Retina (tissue), 1 donor: ENCODE measurements at regions not wholly inside any gene's neighbourhood (a gene's known extent, or its start where the extent isn't known, plus 50 kb on each side); places are given as distances from the start of the nearest gene placed in this dataset.

Experiments used
- DNase-seq: peaks from one replicate; pipeline ENCODE4 v3.0.0-alpha.2; 2016

DNA sequence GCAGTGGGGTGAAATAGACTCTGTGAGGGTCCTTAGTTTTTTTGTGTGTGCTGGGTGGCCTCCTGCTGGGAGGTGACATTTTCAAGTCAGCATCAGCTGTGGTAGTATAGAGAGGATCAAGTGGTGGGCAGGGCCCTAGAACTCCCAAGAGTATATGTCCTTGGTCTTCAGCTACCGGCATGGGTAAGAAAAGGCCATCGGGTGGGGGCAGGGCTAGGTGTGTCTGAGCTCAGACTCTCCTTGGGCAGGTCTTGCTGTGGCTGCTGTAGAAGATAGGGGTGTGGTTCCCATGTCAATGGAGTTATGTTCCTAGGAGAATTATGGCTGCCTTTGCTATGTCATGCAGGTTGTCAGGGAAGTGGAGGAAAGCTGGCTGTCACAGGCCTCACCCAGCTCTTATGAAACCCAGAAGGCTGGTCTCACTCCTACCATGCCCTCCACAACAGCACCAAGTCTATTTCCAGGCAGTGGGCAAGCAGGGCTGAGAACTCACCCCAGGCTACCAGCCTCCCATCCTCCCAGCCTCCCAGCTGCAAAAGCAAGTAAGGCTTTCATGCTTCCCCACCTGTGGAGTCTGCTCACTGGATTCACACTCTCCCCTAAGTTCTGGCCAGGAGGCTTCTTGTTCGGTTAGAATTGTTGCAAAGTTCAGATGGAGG, 130.6 kb upstream of the SOX1 start:
- DNase-seq, result no peak

DNA sequence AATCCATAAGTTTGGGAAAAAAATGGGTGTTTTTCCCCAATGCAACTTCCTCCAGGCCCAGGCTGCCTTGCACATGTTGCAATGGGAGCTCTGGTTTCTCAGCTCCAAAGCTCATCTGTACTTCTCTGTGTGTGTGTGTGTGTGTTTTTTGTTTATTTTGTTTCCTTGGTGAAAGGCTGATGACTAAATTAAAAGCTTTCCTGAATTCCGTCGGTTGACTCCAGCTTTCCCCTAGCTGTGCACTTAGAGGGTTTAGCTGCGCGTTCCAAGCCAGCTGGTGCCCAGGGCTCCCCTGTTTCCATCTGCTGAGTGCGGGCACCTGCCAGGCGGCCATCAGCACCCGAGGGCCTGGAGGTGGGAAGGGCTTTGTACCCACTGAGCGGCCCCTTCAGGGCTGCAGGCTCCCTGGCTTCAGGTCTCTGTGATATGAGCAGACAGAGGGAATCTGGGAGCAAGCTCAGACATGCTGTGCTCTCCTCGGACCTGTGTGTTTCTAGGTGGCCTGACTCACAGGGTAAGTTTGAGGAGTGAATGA, 129.1 kb upstream of the SOX1 start:
- no peak for DNase-seq

GRCh38 chr13:111938741-111939665, 127.9 kb upstream of the SOX1 start:
- no peak for DNase-seq

DNA sequence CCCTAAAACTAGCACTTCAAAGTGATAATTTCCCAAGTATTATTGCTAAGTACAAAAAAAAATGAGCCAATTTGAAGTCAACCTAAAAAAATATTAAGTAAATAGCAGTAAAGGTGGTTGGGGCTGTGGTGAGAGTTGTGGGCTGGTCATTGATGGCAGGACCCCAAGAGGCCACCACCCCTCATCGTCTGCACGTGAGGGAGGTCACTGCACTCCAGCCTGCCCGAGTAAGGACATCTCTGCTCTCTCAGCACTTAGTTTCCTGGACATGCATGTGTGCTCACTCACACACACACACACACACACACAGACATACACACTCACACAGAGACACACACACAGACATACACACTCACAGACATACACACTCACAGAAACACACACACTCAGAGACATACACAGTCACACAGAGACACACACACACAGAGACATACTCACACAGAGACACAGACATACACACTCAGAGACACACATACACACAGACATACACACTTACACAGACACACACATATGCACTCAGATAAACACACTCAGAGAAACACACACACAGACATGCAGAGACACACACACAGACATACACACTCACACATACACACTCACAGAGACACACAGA, 127.2 kb upstream of the SOX1 start:
- DNase-seq, result no peak

DNA sequence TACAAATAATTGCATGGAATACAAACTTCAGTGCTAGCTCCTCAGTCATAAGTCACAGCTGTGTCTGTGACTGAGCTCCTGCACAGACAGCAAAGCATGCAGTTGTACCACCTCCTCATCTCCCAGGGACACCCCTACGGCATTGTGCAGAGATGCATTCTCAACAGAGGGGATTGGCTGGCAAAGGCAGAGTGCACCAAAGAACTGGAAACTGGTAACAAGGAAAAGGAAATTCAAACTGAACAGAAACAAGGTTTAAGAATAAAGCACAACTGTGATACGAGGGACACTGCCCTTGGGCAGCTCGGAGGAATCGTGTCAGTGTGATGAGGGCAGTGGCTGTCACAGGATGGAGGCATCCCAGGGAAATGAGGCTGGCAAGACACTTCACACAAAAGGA, 126.1 kb upstream of the SOX1 start:
- no peak for DNase-seq

DNA sequence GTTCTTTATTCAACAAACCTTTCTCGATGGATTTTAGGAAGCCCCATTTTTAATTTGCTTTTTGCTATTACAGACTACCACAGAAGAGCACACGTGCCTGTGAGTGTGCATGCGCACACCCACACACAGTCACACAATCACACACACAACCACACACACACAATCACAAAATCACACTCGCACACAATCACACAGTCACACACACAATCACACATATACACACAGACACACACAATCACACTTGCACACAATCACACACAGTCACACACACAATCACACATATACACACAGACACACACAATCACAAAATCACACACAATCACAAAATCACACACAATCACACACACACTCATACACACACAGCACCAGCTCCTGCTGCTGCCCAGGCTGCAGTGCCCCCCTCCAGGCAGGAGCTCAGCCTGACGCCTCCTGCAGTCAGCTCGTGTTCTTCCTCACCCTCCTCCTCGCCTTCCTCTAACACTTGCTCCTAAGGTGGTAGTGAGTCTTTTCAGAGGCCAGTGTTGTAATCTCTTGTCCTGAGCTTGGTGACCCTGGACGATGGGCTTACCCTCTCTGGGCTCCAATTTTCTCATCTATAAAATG, 125.0 kb upstream of the SOX1 start:
- no peak for DNase-seq

- no peak for DNase-seq
Observed at GRCh38 chr13:111943229-111943795, 123.6 kb upstream of the SOX1 start.

- no peak for DNase-seq
Observed at GRCh38 chr13:111944171-111944583, 122.8 kb upstream of the SOX1 start.

DNA sequence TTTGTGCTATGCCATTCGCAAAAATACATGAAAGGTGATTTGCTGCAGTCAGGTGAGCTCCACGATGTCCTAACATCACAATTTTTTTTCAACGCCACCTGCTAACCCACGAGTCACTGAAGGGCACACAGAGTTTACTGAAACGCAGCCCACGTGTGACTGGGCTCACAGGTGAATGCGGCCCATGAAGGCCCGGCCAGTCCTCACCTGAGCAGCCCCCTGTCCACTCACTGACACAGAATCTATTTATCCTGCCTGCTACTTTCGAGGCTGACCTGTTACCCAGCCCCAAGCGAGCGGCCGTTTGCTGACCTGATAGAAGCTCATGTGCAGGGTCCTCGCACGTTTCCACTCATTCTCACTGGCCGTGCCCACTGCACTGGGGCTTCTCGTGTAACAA, 121.9 kb upstream of the SOX1 start:
- DNase-seq, result no peak

GRCh38 chr13:111946214-111946613, 120.7 kb upstream of the SOX1 start:
- no peak for DNase-seq

DNA sequence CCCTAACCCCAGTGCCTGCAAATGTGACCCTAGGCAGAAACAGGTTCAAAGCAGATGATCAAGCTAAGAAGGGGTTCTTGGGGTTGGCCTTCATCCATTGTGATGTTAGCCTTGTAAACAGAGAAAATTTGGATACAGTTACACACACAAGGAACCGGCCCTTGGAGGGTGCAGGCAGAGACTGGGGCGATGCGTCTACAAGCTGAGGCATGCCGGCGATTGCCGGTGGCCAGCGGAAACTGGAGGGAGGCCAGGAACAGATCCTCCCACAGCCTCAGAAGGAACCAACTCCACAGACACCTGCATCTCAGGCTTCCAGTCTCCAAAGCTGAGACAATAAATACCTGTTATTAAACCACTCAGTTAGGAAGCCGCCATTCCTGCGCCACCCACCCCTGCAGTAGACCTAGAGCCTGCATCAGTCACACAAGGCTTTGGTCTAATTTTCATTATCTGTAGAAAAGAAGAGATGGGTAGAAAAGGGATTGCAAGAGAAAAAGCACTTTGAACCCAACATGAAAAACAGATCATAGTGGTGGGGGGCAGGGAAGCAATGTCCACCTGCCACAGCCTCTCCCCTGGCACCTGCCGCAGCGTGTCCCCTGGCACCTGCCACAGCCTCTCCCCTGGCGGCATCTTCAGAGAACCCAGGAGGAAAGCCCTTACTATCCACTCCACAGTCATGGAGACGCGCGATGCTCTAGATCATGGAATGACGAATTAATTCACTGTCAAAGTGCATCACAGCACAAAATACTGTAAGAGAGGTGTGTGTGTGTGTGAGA, 119.7 kb upstream of the SOX1 start:
- DNase-seq, result no peak

GRCh38 chr13:111947876-111948275, 119.1 kb upstream of the SOX1 start:
- DNase-seq, result no peak

DNA sequence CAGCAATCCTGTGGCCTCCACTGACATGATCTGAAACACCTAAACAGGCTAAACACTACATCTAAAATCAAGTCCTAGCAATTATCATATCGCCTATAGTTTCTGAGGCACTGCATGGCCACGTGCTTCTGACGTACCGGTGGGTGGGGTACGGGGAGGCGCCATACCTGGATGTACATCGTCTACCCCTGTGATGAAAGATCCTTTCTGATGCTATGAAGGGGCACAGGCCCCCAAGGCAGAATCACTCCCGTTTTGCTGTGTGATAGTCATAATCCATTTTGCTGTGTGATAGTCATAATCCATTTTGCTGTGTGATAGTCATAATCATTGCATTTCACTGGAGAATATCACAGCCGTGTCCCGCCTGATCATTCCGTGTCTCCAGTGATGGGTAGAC, 118.7 kb upstream of the SOX1 start:
- DNase-seq, result no peak

DNA sequence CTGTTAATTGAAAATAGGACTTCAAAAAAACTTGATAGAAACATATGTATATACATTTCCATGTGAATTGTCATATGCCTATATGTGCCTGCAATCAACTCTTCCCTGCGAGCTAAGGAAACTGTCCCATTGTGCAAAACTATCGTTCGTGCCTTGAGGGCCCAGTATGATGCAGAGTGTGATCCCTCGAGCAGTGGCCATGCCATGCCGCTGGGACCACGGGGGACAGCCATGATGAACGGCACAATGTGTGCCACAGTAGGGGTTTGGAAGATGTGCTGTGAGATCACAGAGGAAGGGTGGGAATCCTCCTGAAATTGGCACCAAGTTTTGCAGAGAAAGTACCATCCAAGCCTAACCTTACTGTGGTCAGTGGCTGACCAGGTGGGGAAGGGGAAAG, 118.1 kb upstream of the SOX1 start:
- DNase-seq, result no peak

- no peak for DNase-seq
Observed at GRCh38 chr13:111949311-111949710, 117.6 kb upstream of the SOX1 start.

DNA sequence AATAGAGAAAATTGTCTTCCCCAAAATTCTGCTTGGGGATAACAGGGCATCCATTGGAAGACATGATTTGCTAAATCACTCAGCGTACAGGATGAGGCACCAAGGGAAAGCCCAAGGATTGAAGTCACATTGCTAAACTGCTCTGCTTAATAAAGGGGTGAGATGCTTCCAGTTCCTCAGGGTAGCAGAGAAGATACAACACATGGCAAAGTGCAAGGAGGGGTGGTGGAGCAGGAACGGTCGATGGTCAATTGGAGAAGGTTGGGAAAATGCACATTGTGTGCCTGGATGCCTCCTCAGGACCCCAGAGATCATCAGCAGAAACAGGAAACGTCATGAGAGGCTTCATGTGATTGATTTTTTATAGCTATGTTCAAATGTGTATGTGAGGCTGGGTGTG, 116.3 kb upstream of the SOX1 start:
- DNase-seq, result no peak

DNA sequence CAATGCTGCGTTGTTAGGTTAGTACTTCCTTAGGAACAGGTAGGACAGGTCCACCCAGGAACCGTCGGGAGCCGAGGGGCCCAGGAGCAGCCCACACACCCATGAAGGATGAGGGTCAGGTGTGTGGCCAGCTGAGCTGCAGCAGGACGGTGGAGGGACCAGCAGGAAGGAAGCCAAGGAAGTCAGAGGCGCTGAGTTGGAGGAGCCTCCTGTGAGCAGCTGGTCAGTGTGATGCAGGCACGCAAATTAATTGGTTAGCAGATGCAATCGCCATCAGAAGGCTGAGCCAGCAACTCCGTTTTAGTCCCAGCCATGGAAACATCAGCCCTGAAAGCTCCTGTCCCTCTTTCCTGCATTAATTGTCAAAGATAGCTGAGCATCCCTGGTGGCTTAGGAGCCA, 114.9 kb upstream of the SOX1 start:
- no peak for DNase-seq

DNA sequence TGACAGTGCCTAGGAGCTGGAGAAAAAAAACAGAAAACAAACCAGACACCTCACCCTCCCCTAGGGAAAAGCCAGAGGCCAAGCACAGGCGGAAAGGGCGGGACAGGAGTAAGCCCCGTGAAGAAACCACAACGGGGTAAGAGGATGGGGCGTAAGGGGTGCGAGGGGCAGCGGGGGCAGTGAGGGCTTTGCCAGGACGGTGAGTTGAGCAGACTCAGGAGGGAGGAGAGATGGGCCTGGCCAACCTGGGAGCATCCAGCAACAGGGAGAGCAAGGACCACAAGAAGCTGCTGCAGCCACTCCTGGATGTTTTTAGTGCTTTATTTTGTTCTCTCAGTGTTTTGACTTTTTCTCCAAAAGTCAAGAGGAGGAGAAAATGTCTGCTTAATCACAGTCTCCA, 114.1 kb upstream of the SOX1 start:
- no peak for DNase-seq

- no peak for DNase-seq
Observed at GRCh38 chr13:111953546-111954178, 113.3 kb upstream of the SOX1 start.

GRCh38 chr13:111954661-111955411, 112.1 kb upstream of the SOX1 start:
- no peak for DNase-seq
